Superior temporal gyrus (tissue), 1 donor: ENCODE measurements at regions not wholly inside any gene's neighbourhood (a gene's known extent, or its start where the extent isn't known, plus 50 kb on each side); places are given as distances from the start of the nearest gene placed in this dataset.
"Not testable (repeated sequence)": the region's sequence is repeated elsewhere in the genome, so short reads cannot be mapped to it uniquely, and the experiment has no call there.

Source experiments
- DNase-seq: peaks from one replicate; pipeline ENCODE4 v3.0.0-alpha.2; 2016; ENCODE audit errors: extremely low spot score

- no peak for DNase-seq
Observed at GRCh38 chr12:107495604-107496003, 190.0 kb upstream of the PWP1 start.

DNA sequence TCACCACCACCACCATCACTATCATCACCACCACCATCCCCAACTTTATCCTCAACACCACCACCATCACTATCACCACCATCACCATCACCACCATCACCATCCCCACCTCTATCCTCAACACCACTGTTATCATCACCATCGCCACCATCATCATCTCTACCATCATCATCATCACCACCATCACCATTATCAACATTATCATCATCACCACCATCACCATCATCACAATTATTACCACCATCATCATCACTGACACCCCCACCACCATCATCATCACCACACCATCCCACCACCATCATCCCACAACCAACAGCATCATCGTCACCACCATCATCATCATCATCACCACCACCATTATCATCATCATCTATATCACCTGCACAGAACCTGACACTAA is 188.4 kb upstream of the PWP1 start:
- DNase-seq: no peak

DNA sequence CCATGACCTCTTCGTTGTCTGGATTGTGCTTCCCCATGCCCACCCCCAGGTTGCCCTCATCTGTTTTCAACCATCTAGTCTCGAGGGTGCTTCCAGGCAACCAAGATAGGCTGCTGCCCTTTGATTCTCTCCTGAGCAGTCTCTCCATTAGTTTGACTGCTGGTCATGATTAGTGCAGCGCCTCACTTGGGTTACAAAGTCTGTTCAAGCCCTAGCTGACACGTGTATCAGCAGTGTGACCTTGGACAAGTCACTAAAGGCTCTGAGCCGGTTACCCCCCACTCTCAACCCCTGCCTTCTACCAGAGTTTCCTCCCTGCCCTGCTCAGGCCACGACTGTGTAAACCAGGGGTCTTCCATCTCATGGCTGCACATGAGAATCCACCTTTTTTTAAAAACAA is 185.3 kb upstream of the PWP1 start:
- DNase-seq: no peak

- DNase-seq: no peak
Observed at GRCh38 chr12:107501681-107502080, 183.9 kb upstream of the PWP1 start.

- DNase-seq: no peak
Observed at GRCh38 chr12:107503129-107503855, 182.3 kb upstream of the PWP1 start.

- DNase-seq: no peak
Observed at GRCh38 chr12:107503887-107504885, 181.4 kb upstream of the PWP1 start.

GRCh38 chr12:107509421-107509820 is 176.2 kb upstream of the PWP1 start:
- DNase-seq: no peak

- no peak for DNase-seq
Observed at GRCh38 chr12:107510211-107510610, 175.4 kb upstream of the PWP1 start.

DNA sequence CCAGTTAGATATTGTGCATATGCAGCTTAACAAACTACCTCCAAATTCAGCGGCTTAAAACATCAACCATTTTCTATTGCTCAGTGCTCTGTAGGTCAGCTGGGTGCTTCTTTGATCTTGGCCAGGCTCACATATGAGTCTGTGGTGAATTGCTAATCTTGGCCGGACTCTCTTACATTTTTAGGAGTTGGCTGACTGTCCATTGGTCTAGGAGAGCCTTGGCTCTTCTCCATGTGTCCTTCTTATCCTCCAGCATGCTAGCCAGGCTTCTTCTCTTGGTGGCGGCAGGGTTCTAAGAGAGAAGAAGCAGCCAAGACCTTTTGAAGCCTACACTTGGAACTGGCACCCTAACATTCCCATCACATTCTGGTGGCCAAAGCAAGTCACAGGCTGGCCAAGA is 174.3 kb upstream of the PWP1 start:
- DNase-seq: no peak

DNA sequence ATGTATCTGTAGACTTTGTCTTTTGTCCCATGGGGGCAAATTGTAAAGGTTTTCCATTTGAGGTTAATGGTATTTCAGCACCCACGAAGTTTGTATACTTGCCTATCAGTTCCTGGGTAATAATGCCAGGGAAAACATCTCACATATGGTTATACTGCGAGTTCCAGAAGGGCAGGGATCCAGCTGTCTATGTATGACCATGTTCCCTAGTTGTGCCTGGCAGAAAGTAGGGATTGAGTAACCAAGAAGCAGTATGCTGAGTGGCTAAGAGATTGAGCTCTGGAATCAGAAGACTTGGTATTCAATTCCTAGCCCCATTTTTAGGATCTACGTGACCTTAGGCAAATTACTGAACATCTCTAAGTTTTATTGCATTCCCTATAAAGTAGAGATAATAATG is 173.2 kb upstream of the PWP1 start:
- no peak for DNase-seq

GRCh38 chr12:107513184-107513583 is 172.4 kb upstream of the PWP1 start:
- DNase-seq: no peak

- no peak for DNase-seq
Observed at GRCh38 chr12:107513636-107514400, 171.8 kb upstream of the PWP1 start.

GRCh38 chr12:107514887-107515445 is 170.6 kb upstream of the PWP1 start:
- no peak for DNase-seq

- DNase-seq: no peak
Observed at GRCh38 chr12:107515446-107515958, 170.1 kb upstream of the PWP1 start.

- not testable (repeated sequence) for DNase-seq
Observed at GRCh38 chr12:107517816-107518215, 167.8 kb upstream of the PWP1 start.

DNA sequence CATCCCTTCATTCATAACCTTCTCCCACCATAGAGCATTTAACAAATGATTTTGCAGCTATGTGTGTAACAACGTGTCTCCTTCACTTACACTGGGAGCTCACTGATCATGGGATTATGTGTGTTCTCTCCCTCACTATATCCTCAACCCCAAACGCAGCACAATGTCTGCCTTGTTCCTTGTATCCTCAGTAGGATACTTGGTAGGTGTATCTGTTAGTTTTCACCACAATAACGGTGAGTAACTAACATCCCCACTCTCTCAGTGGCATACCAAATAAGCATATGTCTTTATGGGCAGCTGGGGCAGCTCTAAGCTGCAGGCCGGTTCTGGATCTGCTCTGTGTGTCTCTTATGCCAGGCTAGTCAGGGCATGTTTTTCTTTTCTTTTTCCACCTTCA is 166.7 kb upstream of the PWP1 start:
- DNase-seq: no peak

- DNase-seq: no peak
Observed at GRCh38 chr12:107519906-107520859, 165.4 kb upstream of the PWP1 start.

GRCh38 chr12:107521826-107522355 is 163.7 kb upstream of the PWP1 start:
- no peak for DNase-seq

DNA sequence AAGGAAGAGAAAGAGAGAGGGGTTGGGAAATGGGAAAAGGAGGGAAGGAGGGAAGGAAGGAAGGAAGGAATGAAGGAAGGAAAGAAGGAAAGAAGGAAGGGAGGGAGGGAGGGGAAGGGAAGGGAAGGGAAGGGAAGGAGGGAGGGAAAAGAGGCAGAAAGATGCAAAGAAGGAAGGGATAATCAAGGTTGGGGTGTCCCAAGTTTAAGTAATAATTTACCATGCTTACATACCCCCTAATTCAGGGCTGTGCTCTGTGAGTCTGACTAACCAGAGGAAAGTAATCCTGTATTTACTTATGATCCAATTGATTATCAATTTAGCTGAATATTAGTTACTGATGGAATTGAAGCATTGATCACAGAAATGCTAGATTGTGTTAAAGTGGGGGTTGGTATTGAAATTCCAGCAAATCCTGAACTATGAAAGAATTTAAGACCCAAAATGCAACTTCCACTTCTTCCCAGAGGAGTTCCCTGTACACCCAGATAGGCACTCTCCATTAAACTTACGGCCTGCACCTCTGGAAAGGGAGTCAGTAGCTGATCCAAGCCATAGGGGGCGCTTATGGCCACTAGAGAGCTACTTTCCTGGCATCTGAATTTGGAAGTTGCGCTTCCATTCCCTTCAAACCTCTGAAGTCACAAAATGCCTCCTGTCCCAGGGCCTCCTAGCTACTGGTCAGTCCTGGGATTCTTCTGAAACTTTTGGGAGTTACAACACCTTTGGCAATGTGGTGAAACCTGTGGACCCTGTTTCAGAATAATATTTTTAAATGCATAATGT is 162.7 kb upstream of the PWP1 start:
- DNase-seq: no peak
